ENCODE measurements at regions not wholly inside any gene's neighbourhood (a gene's known extent, or its start where the extent isn't known, plus 50 kb on each side); places are given as distances from the start of the nearest gene placed in this dataset.

GRCh38 chr1:4307911-4308545 is 346.4 kb upstream of the AJAP1 start:
- H3K4me1 Mint-ChIP-seq, result no peaks in the 10 kb centered on the region
- CTCF ChIA-PET, result no interaction called here

GRCh38 chr1:4308806-4309205 is 345.6 kb upstream of the AJAP1 start:
- H3K4me3 Mint-ChIP-seq, result no peak overlapping the region
- H3K9me3 Mint-ChIP-seq, result peaks cover 0 to 9% (median 4%) of the 10 kb centered on the region in 5 donors
- Histone ChIP-seq H3K27me3 (ENCODE audit: insufficient read depth, low read length, poor library complexity, severe bottlenecking) (no peaks in the 10 kb centered on the region), H3K9me3 (ENCODE audit: low read length) (no peaks in the 10 kb centered on the region), H3K27ac (ENCODE audit: low read depth, low read length) (no peak overlapping the region), H3K4me3 (ENCODE audit: low read length) (no peak overlapping the region), H3K36me3 (ENCODE audit: insufficient read depth, low read length) (no peaks in the 10 kb centered on the region), H3K4me1 (ENCODE audit: insufficient read depth, low read length) (no peaks in the 10 kb centered on the region)
- POLR2A ChIA-PET, result no interaction called here
- H3K27ac Mint-ChIP-seq, result no peak overlapping the region
- CTCF ChIA-PET, result no interaction called here
- H3K27me3 Mint-ChIP-seq, result no peaks in the 10 kb centered on the region
- H3K36me3 Mint-ChIP-seq, result no peaks in the 10 kb centered on the region
- H3K4me1 Mint-ChIP-seq, result no peaks in the 10 kb centered on the region
- DNase-seq, result no peak

More at GRCh38 chr1:4307911-4308545, 346.4 kb upstream of the AJAP1 start:
- no peak for DNase-seq
- H3K9me3 Mint-ChIP-seq, result peaks cover under 1 to 8% (median under 1%) of the 10 kb centered on the region in 5 donors
- Histone ChIP-seq H3K27me3 (ENCODE audit: insufficient read depth, low read length, poor library complexity, severe bottlenecking) (no peaks in the 10 kb centered on the region), H3K4me1 (ENCODE audit: insufficient read depth, low read length) (no peaks in the 10 kb centered on the region), H3K9me3 (ENCODE audit: low read length) (no peaks in the 10 kb centered on the region), H3K27ac (ENCODE audit: low read depth, low read length) (no peak overlapping the region), H3K4me3 (ENCODE audit: low read length) (no peak overlapping the region), H3K36me3 (ENCODE audit: insufficient read depth, low read length) (no peaks in the 10 kb centered on the region)
- POLR2A ChIA-PET, result no interaction called here
- H3K4me3 Mint-ChIP-seq, result no peak overlapping the region
- no peaks in the 10 kb centered on the region for H3K27me3 Mint-ChIP-seq
- H3K36me3 Mint-ChIP-seq, result no peaks in the 10 kb centered on the region
- no peak overlapping the region for H3K27ac Mint-ChIP-seq

- Mint-ChIP-seq H3K4me1 (no peaks in the 10 kb centered on the region), H3K9me3 (peaks cover 3 to 11% (median 7%) of the 10 kb centered on the region in 5 donors), H3K27ac (no peak overlapping the region), H3K36me3 (no peaks in the 10 kb centered on the region), H3K4me3 (no peak overlapping the region), H3K27me3 (no peaks in the 10 kb centered on the region)
- Histone ChIP-seq H3K9me3 (ENCODE audit: low read length) (no peaks in the 10 kb centered on the region), H3K36me3 (ENCODE audit: insufficient read depth, low read length) (no peaks in the 10 kb centered on the region), H3K4me1 (ENCODE audit: insufficient read depth, low read length) (no peaks in the 10 kb centered on the region), H3K27ac (ENCODE audit: low read depth, low read length) (no peak overlapping the region), H3K4me3 (ENCODE audit: low read length) (no peak overlapping the region), H3K27me3 (ENCODE audit: insufficient read depth, low read length, poor library complexity, severe bottlenecking) (no peaks in the 10 kb centered on the region)
- ChIA-PET CTCF (no interaction called here), POLR2A (no interaction called here)
- no peak for DNase-seq
Observed at GRCh38 chr1:4309676-4310320, 344.6 kb upstream of the AJAP1 start.

DNA sequence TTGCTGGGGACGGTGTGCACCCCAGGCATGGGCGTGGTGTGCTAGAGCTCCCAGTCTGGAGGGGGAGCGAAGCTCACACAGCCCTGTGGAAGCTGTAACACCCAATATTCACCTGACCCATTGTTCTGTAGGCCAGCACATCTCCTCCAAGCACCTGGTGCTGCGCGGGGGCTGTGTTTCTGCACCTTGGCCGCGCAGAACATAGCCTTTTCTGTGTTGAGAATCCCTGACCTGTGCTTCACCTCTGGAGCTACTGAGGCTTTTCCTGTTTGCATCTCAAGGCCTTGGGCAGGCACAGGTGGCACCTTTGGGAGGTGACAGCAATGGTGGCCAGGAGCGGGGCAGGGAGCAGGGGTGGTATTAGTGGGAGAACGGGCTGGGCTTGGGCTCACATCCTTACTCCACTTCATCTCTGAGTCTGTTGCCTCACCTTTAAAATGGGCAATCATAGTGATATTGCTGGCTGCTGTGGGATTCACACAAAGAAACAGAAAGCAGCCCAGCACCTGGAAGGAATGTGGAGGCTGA is 343.9 kb upstream of the AJAP1 start:
- Histone ChIP-seq H3K27me3 (ENCODE audit: insufficient read depth, low read length, poor library complexity, severe bottlenecking) (no peaks in the 10 kb centered on the region), H3K36me3 (ENCODE audit: insufficient read depth, low read length) (no peaks in the 10 kb centered on the region), H3K4me3 (ENCODE audit: low read length) (no peak overlapping the region), H3K9me3 (ENCODE audit: low read length) (no peaks in the 10 kb centered on the region), H3K4me1 (ENCODE audit: insufficient read depth, low read length) (no peaks in the 10 kb centered on the region), H3K27ac (ENCODE audit: low read depth, low read length) (no peak overlapping the region)
- Mint-ChIP-seq H3K27me3 (no peaks in the 10 kb centered on the region), H3K9me3 (peaks cover 6 to 14% (median 10%) of the 10 kb centered on the region in 5 donors), H3K27ac (no peak overlapping the region), H3K4me3 (no peak overlapping the region), H3K36me3 (no peaks in the 10 kb centered on the region), H3K4me1 (no peaks in the 10 kb centered on the region)
- CTCF ChIA-PET, result no interaction called here
- POLR2A ChIA-PET, result no interaction called here
- no peak for DNase-seq

GRCh38 chr1:4312024-4312423 is 342.4 kb upstream of the AJAP1 start:
- CTCF ChIA-PET, result no interaction called here
- POLR2A ChIA-PET, result no interaction called here

GRCh38 chr1:4315202-4315601 is 339.2 kb upstream of the AJAP1 start:
- Mint-ChIP-seq H3K4me3 (no peak overlapping the region), H3K27ac (no peak overlapping the region), H3K36me3 (no peaks in the 10 kb centered on the region), H3K27me3 (peaks cover 5 to 7% of the 10 kb centered on the region in 2 donors), H3K9me3 (peaks cover 4 to 14% (median 10%) of the 10 kb centered on the region in 5 donors), H3K4me1 (no peaks in the 10 kb centered on the region)
- no peaks in the 10 kb centered on the region for H3K36me3 ChIP-seq (ENCODE audit: insufficient read depth, low read length)
- no peaks in the 10 kb centered on the region for H3K27me3 ChIP-seq (ENCODE audit: insufficient read depth, low read length, poor library complexity, severe bottlenecking)
- DNase-seq, result no peak
- H3K4me3 ChIP-seq (ENCODE audit: low read length), result no peak overlapping the region
- POLR2A ChIA-PET, result no interaction called here
- no peaks in the 10 kb centered on the region for H3K4me1 ChIP-seq (ENCODE audit: insufficient read depth, low read length)
- H3K27ac ChIP-seq (ENCODE audit: low read depth, low read length), result no peak overlapping the region
- no peaks in the 10 kb centered on the region for H3K9me3 ChIP-seq (ENCODE audit: low read length)
- CTCF ChIA-PET, result no interaction called here

More at GRCh38 chr1:4312024-4312423, 342.4 kb upstream of the AJAP1 start:
- H3K4me1 ChIP-seq (ENCODE audit: insufficient read depth, low read length), result no peaks in the 10 kb centered on the region
- no peaks in the 10 kb centered on the region for H3K36me3 ChIP-seq (ENCODE audit: insufficient read depth, low read length)
- H3K9me3 ChIP-seq (ENCODE audit: low read length), result no peaks in the 10 kb centered on the region
- peaks cover 4 to 14% (median 10%) of the 10 kb centered on the region in 5 donors for H3K9me3 Mint-ChIP-seq
- DNase-seq, result no peak
- H3K4me3 Mint-ChIP-seq, result no peak overlapping the region
- no peaks in the 10 kb centered on the region for H3K27me3 ChIP-seq (ENCODE audit: insufficient read depth, low read length, poor library complexity, severe bottlenecking)
- peaks cover 0 to 1% of the 10 kb centered on the region in 2 donors for H3K27me3 Mint-ChIP-seq
- H3K36me3 Mint-ChIP-seq, result no peaks in the 10 kb centered on the region
- no peak overlapping the region for H3K27ac ChIP-seq (ENCODE audit: low read depth, low read length)
- no peak overlapping the region for H3K27ac Mint-ChIP-seq
- H3K4me3 ChIP-seq (ENCODE audit: low read length), result no peak overlapping the region
- H3K4me1 Mint-ChIP-seq, result no peaks in the 10 kb centered on the region

- peaks cover 4 to 17% (median 11%) of the 10 kb centered on the region in 5 donors for H3K9me3 Mint-ChIP-seq
- no peak overlapping the region for H3K27ac Mint-ChIP-seq
- no peak for DNase-seq
- H3K36me3 Mint-ChIP-seq, result no peaks in the 10 kb centered on the region
- Histone ChIP-seq H3K36me3 (ENCODE audit: insufficient read depth, low read length) (no peaks in the 10 kb centered on the region), H3K27me3 (ENCODE audit: insufficient read depth, low read length, poor library complexity, severe bottlenecking) (no peaks in the 10 kb centered on the region), H3K9me3 (ENCODE audit: low read length) (no peaks in the 10 kb centered on the region), H3K4me3 (ENCODE audit: low read length) (no peak overlapping the region), H3K4me1 (ENCODE audit: insufficient read depth, low read length) (no peaks in the 10 kb centered on the region), H3K27ac (ENCODE audit: low read depth, low read length) (no peak overlapping the region)
- ChIA-PET CTCF (no interaction called here), POLR2A (no interaction called here)
- H3K27me3 Mint-ChIP-seq, result peaks cover 5 to 7% of the 10 kb centered on the region in 2 donors
- H3K4me1 Mint-ChIP-seq, result no peaks in the 10 kb centered on the region
- H3K4me3 Mint-ChIP-seq, result no peak overlapping the region
Observed at GRCh38 chr1:4317207-4317606, 337.2 kb upstream of the AJAP1 start.

- H3K9me3 ChIP-seq (ENCODE audit: low read length), result no peaks in the 10 kb centered on the region
- H3K27ac ChIP-seq (ENCODE audit: low read depth, low read length), result no peak overlapping the region
- no peaks in the 10 kb centered on the region for H3K36me3 ChIP-seq (ENCODE audit: insufficient read depth, low read length)
- H3K4me3 Mint-ChIP-seq, result no peak overlapping the region
- H3K27me3 Mint-ChIP-seq, result peaks cover 5 to 10% of the 10 kb centered on the region in 2 donors
- H3K36me3 Mint-ChIP-seq, result no peaks in the 10 kb centered on the region
- CTCF ChIA-PET, result no interaction called here
- H3K27me3 ChIP-seq (ENCODE audit: insufficient read depth, low read length, poor library complexity, severe bottlenecking), result no peaks in the 10 kb centered on the region
- no peak overlapping the region for H3K4me3 ChIP-seq (ENCODE audit: low read length)
- H3K4me1 Mint-ChIP-seq, result no peaks in the 10 kb centered on the region
- no peak for DNase-seq
- POLR2A ChIA-PET, result no interaction called here
- no peak overlapping the region for H3K27ac Mint-ChIP-seq
- H3K4me1 ChIP-seq (ENCODE audit: insufficient read depth, low read length), result no peaks in the 10 kb centered on the region
- peaks cover 3 to 11% (median 7%) of the 10 kb centered on the region in 5 donors for H3K9me3 Mint-ChIP-seq
Observed at GRCh38 chr1:4318720-4319119, 335.7 kb upstream of the AJAP1 start.

Data from CD8-positive, alpha-beta memory T cell (primary cell).